ENCODE measurements at regions not wholly inside any gene's neighbourhood (a gene's known extent, or its start where the extent isn't known, plus 50 kb on each side); places are given as distances from the start of the nearest gene placed in this dataset.

- Histone ChIP-seq H3K79me2 (ENCODE audit: low read length) (no peaks in the 10 kb centered on the region), H3K9ac (ENCODE audit: low read length) (no peak overlapping the region), H3K27me3 (ENCODE audit: low read depth, low read length) (no peaks in the 10 kb centered on the region), H3K9me3 (ENCODE audit: insufficient read depth, low read length) (no peaks in the 10 kb centered on the region), H2AFZ (ENCODE audit: low read depth, low read length) (no peak overlapping the region), H3K4me2 (ENCODE audit: low read length) (no peak overlapping the region), H3K27ac (ENCODE audit: low read length) (no peak overlapping the region), H4K20me1 (ENCODE audit: insufficient read depth, low read length) (no peaks in the 10 kb centered on the region), H3K4me1 (ENCODE audit: low read length) (no peaks in the 10 kb centered on the region), H3K4me3 (ENCODE audit: low read length) (no peak overlapping the region), H3K36me3 (replicated peaks; ENCODE audit: low read depth, low read length) (no peaks in the 10 kb centered on the region)
- TF ChIP-seq CTCF (IDR thresholded peaks at IDR 0.05; ENCODE audit: low read depth, low read length) (no peak), EZH2phosphoT487 (IDR thresholded peaks at IDR 0.05; ENCODE audit: low read depth) (no peak)
Measured at GRCh38 chr2:22753476-22753875, 631.5 kb upstream of the KLHL29 start.

GRCh38 chr2:22756276-22757043, 628.5 kb upstream of the KLHL29 start:
- Histone ChIP-seq H3K4me2 (ENCODE audit: low read length) (no peak overlapping the region), H2AFZ (ENCODE audit: low read depth, low read length) (no peak overlapping the region), H3K36me3 (replicated peaks; ENCODE audit: low read depth, low read length) (no peaks in the 10 kb centered on the region), H3K4me3 (ENCODE audit: low read length) (no peak overlapping the region), H3K9ac (ENCODE audit: low read length) (no peak overlapping the region), H3K79me2 (ENCODE audit: low read length) (no peaks in the 10 kb centered on the region), H3K9me3 (ENCODE audit: insufficient read depth, low read length) (no peaks in the 10 kb centered on the region), H4K20me1 (ENCODE audit: insufficient read depth, low read length) (no peaks in the 10 kb centered on the region), H3K4me1 (ENCODE audit: low read length) (no peaks in the 10 kb centered on the region), H3K27me3 (ENCODE audit: low read depth, low read length) (no peaks in the 10 kb centered on the region), H3K27ac (ENCODE audit: low read length) (no peak overlapping the region)
- TF ChIP-seq CTCF (IDR thresholded peaks at IDR 0.05; ENCODE audit: low read depth, low read length), result no peak
- TF ChIP-seq EZH2phosphoT487 (IDR thresholded peaks at IDR 0.05; ENCODE audit: low read depth), result no peak

- Histone ChIP-seq H3K27me3 (ENCODE audit: low read depth, low read length) (no peaks in the 10 kb centered on the region), H3K9ac (ENCODE audit: low read length) (no peak overlapping the region), H3K4me2 (ENCODE audit: low read length) (no peak overlapping the region), H3K36me3 (replicated peaks; ENCODE audit: low read depth, low read length) (no peaks in the 10 kb centered on the region), H3K4me1 (ENCODE audit: low read length) (no peaks in the 10 kb centered on the region), H3K9me3 (ENCODE audit: insufficient read depth, low read length) (no peaks in the 10 kb centered on the region), H3K79me2 (ENCODE audit: low read length) (no peaks in the 10 kb centered on the region), H3K27ac (ENCODE audit: low read length) (no peak overlapping the region), H3K4me3 (ENCODE audit: low read length) (no peak overlapping the region), H4K20me1 (ENCODE audit: insufficient read depth, low read length) (no peaks in the 10 kb centered on the region), H2AFZ (ENCODE audit: low read depth, low read length) (no peak overlapping the region)
- TF ChIP-seq CTCF (IDR thresholded peaks at IDR 0.05; ENCODE audit: low read depth, low read length) (no peak), EZH2phosphoT487 (IDR thresholded peaks at IDR 0.05; ENCODE audit: low read depth) (no peak)
Measured at GRCh38 chr2:22769497-22769896, 615.5 kb upstream of the KLHL29 start.

- Histone ChIP-seq H3K4me3 (ENCODE audit: low read length) (no peak overlapping the region), H2AFZ (ENCODE audit: low read depth, low read length) (no peak overlapping the region), H3K36me3 (replicated peaks; ENCODE audit: low read depth, low read length) (no peaks in the 10 kb centered on the region), H3K4me1 (ENCODE audit: low read length) (no peaks in the 10 kb centered on the region), H3K4me2 (ENCODE audit: low read length) (no peak overlapping the region), H3K9ac (ENCODE audit: low read length) (no peak overlapping the region), H3K9me3 (ENCODE audit: insufficient read depth, low read length) (no peaks in the 10 kb centered on the region), H3K27ac (ENCODE audit: low read length) (no peak overlapping the region), H3K79me2 (ENCODE audit: low read length) (no peaks in the 10 kb centered on the region), H3K27me3 (ENCODE audit: low read depth, low read length) (no peaks in the 10 kb centered on the region), H4K20me1 (ENCODE audit: insufficient read depth, low read length) (no peaks in the 10 kb centered on the region)
- no peak for TF ChIP-seq CTCF (IDR thresholded peaks at IDR 0.05; ENCODE audit: low read depth, low read length)
- no peak for TF ChIP-seq EZH2phosphoT487 (IDR thresholded peaks at IDR 0.05; ENCODE audit: low read depth)
Measured at GRCh38 chr2:22784566-22784965, 600.4 kb upstream of the KLHL29 start.
